K562 (cell line): ENCODE measurements at regions not wholly inside any gene's neighbourhood (a gene's known extent, or its start where the extent isn't known, plus 50 kb on each side); places are given as distances from the start of the nearest gene placed in this dataset.

Experiments
- ADNP ChIP-seq: fragments of 200-800 bp; sonication (Bioruptor generic); IDR thresholded peaks from 2 replicates; pipeline ENCODE4 v1.6.1; 2016; ENCODE audit warnings: missing genetic modification characterization, missing compliant biosample characterization
- HDAC2 ChIP-seq: fragments of 450-650 bp; IDR thresholded peaks from 2 replicates; pipeline ENCODE4 v1.6.1; 2016; ENCODE audit warnings: mild to moderate bottlenecking
- NR2C2 ChIP-seq, 2 experiments: fragments of 200-800 bp in 1 of 2; sonication (Bioruptor generic) in 1 of 2; sonication (generic) in 1 of 2; formaldehyde crosslinking in 1 of 2; IDR thresholded peaks; 2 replicates each; pipeline versions ENCODE4 v1.6.1 to v1.8.0; 2016 to 2022; ENCODE audit warnings: mild to moderate bottlenecking in 1 of 2, missing compliant biosample characterization in 1 of 2, missing genetic modification characterization in 1 of 2, missing genetic modification reagents in 1 of 2
- POLR2A ChIP-seq: fragments of 450-650 bp; conservative IDR thresholded peaks from 2 replicates; pipeline ENCODE4 v1.6.1; 2016
- SIRT6 ChIP-seq: IDR thresholded peaks from one replicate; pipeline ENCODE4 v1.6.1; 2012; ENCODE audit warnings: low read depth, mild to moderate bottlenecking, control low read depth, inconsistent platforms, low read length, moderate library complexity
- SOX6 ChIP-seq: fragments of 450-650 bp; IDR thresholded peaks from 2 replicates; pipeline ENCODE4 v1.6.1; 2014; ENCODE audit warnings: mild to moderate bottlenecking
- SREBF1 ChIP-seq: fragments of 150-350 bp; IDR thresholded peaks from 2 replicates; pipeline ENCODE4 v1.6.1; 2014; ENCODE audit warnings: antibody characterized with exemption, low read depth, low read length, borderline replicate concordance
- ZNF143 ChIP-seq: sonication (generic); formaldehyde crosslinking; IDR thresholded peaks from 2 replicates; pipeline ENCODE4 v1.9.0; 2022; ENCODE audit warnings: mild to moderate bottlenecking, missing genetic modification reagents
- ZNF766 ChIP-seq: fragments of 200-800 bp; sonication (Bioruptor generic); conservative IDR thresholded peaks from 2 replicates; pipeline ENCODE4 v1.6.1; 2016; ENCODE audit warnings: missing genetic modification characterization, missing compliant biosample characterization
- ZZZ3 ChIP-seq: fragments of 450-650 bp; IDR thresholded peaks from 2 replicates; pipeline ENCODE4 v1.6.1; 2016; ENCODE audit warnings: antibody characterized with exemption, mild to moderate bottlenecking, moderate library complexity
- TF ChIP-seq, protein P1 (sequence below): sonication (generic); formaldehyde crosslinking; IDR thresholded peaks from 2 replicates; pipeline ENCODE4 v1.8.1; 2022; ENCODE audit warnings: missing genetic modification reagents
- TF ChIP-seq, protein P2 (sequence below): IDR thresholded peaks from 2 replicates; pipeline ENCODE4 v1.6.1; 2011; ENCODE audit warnings: borderline replicate concordance, low read depth, mild to moderate bottlenecking, moderate library complexity, low read length; ENCODE audit not compliant: insufficient read depth, poor library complexity, severe bottlenecking
- TF ChIP-seq, protein P3 (sequence below): fragments of 450-650 bp; formaldehyde crosslinking; IDR thresholded peaks from 2 replicates; pipeline ENCODE4 v1.4.0; 2022; ENCODE audit warnings: missing genetic modification characterization
- TF ChIP-seq, protein P4 (sequence below), 3 experiments: IDR thresholded peaks in 2 of 3; conservative IDR thresholded peaks in 1 of 3; 2 replicates each; pipeline ENCODE4 v1.5.1; 2011 to 2012; ENCODE audit warnings: low read length in 3 of 3, mild to moderate bottlenecking in 3 of 3, control low read depth in 2 of 3, improper control_type of control experiment in 1 of 3, inconsistent platforms in 1 of 3, low read depth in 1 of 3, mixed read lengths in 1 of 3, moderate library complexity in 1 of 3; ENCODE audit not compliant: insufficient read depth in 2 of 3

DNA sequence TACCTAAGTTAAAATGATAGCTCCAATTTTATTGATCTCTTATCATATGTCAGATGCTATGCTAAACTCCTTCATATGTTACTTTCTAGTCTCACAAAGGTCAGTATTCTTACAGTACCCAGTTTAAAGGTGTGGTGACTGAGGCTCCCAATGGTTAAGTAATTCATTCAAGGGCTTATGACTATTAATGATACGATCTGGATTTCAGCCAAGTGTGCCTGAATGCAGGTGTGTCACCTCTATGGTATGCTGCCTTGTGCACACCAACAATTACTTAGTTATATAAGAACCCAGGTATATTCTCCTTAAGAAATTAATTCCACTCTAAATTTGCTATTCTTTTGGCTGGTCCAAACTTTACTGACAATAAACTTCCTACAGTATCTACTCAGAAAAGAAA, 84.6 kb upstream of the TRPC4 start:
- TF ChIP-seq, protein P1, sequence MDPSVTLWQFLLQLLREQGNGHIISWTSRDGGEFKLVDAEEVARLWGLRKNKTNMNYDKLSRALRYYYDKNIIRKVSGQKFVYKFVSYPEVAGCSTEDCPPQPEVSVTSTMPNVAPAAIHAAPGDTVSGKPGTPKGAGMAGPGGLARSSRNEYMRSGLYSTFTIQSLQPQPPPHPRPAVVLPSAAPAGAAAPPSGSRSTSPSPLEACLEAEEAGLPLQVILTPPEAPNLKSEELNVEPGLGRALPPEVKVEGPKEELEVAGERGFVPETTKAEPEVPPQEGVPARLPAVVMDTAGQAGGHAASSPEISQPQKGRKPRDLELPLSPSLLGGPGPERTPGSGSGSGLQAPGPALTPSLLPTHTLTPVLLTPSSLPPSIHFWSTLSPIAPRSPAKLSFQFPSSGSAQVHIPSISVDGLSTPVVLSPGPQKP (CRISPR knock-in tag): no peak
- TF ChIP-seq NR2C2 (CRISPR knock-in tag; IDR thresholded peaks at IDR 0.05) (no peak), NR2C2 (tag; IDR thresholded peaks at IDR 0.05) (no peak), SOX6 (no peak), HDAC2 (no peak), ADNP (tag) (no peak), ZNF766 (CRISPR knock-in tag) (no peak), ZNF143 (CRISPR knock-in tag) (no peak), SREBF1 (no peak), SIRT6 (no peak), ZZZ3 (no peak), POLR2A (no peak)
- TF ChIP-seq, protein P2, sequence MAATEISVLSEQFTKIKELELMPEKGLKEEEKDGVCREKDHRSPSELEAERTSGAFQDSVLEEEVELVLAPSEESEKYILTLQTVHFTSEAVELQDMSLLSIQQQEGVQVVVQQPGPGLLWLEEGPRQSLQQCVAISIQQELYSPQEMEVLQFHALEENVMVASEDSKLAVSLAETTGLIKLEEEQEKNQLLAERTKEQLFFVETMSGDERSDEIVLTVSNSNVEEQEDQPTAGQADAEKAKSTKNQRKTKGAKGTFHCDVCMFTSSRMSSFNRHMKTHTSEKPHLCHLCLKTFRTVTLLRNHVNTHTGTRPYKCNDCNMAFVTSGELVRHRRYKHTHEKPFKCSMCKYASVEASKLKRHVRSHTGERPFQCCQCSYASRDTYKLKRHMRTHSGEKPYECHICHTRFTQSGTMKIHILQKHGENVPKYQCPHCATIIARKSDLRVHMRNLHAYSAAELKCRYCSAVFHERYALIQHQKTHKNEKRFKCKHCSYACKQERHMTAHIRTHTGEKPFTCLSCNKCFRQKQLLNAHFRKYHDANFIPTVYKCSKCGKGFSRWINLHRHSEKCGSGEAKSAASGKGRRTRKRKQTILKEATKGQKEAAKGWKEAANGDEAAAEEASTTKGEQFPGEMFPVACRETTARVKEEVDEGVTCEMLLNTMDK: no peak
- TF ChIP-seq, protein P3, sequence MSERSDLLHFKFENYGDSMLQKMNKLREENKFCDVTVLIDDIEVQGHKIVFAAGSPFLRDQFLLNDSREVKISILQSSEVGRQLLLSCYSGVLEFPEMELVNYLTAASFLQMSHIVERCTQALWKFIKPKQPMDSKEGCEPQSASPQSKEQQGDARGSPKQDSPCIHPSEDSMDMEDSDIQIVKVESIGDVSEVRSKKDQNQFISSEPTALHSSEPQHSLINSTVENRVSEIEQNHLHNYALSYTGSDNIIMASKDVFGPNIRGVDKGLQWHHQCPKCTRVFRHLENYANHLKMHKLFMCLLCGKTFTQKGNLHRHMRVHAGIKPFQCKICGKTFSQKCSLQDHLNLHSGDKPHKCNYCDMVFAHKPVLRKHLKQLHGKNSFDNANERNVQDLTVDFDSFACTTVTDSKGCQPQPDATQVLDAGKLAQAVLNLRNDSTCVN (CRISPR knock-in tag): no peak
- TF ChIP-seq, protein P4, sequence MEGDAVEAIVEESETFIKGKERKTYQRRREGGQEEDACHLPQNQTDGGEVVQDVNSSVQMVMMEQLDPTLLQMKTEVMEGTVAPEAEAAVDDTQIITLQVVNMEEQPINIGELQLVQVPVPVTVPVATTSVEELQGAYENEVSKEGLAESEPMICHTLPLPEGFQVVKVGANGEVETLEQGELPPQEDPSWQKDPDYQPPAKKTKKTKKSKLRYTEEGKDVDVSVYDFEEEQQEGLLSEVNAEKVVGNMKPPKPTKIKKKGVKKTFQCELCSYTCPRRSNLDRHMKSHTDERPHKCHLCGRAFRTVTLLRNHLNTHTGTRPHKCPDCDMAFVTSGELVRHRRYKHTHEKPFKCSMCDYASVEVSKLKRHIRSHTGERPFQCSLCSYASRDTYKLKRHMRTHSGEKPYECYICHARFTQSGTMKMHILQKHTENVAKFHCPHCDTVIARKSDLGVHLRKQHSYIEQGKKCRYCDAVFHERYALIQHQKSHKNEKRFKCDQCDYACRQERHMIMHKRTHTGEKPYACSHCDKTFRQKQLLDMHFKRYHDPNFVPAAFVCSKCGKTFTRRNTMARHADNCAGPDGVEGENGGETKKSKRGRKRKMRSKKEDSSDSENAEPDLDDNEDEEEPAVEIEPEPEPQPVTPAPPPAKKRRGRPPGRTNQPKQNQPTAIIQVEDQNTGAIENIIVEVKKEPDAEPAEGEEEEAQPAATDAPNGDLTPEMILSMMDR (IDR thresholded peaks at IDR 0.05 in 2 of 3, conservative IDR thresholded peaks at IDR 0.05 in 1 of 3; ENCODE audit: insufficient read depth in 2 of 3, low read depth in 1 of 3, low read length in 3 of 3): no peak
